GM12878 (cell line): ENCODE measurements at regions not wholly inside any gene's neighbourhood (a gene's known extent, or its start where the extent isn't known, plus 50 kb on each side); places are given as distances from the start of the nearest gene placed in this dataset.

Source experiments
- ASH2L ChIP-seq: fragments of 300-600, 200-600 bp; sonication (generic); IDR thresholded peaks from 2 replicates; pipeline ENCODE4 v1.6.1; 2017; ENCODE audit warnings: low read depth, mild to moderate bottlenecking, borderline replicate concordance
- BRCA1 ChIP-seq: IDR thresholded peaks from 2 replicates; pipeline ENCODE4 v1.6.1; 2011; ENCODE audit warnings: low read depth, low read length, improper control_type of control experiment
- CBFB ChIP-seq: IDR thresholded peaks from 2 replicates; pipeline ENCODE4 v1.6.1; 2016; ENCODE audit warnings: antibody characterized with exemption, low read depth
- EZH2 ChIP-seq: IDR thresholded peaks from 2 replicates; pipeline ENCODE4 v1.6.1; 2012; ENCODE audit warnings: low read depth, mild to moderate bottlenecking, control low read depth, inconsistent platforms, low read length, borderline replicate concordance; ENCODE audit not compliant: control insufficient read depth
- MTA2 ChIP-seq: fragments of 450-650 bp; IDR thresholded peaks from 2 replicates; pipeline ENCODE4 v1.6.1; 2016; ENCODE audit warnings: low read depth, mild to moderate bottlenecking, moderate library complexity
- NFYB ChIP-seq: IDR thresholded peaks from 2 replicates; pipeline ENCODE4 v1.6.1; 2011; ENCODE audit warnings: low read depth, mild to moderate bottlenecking, low read length, improper control_type of control experiment, moderate library complexity; ENCODE audit not compliant: insufficient read depth
- RUNX3 ChIP-seq: IDR thresholded peaks from 2 replicates; pipeline ENCODE4 v1.6.1; 2012; ENCODE audit warnings: low read length, inconsistent platforms
- SP1 ChIP-seq: IDR thresholded peaks from one replicate; pipeline ENCODE4 v1.6.1; 2011; ENCODE audit warnings: low read depth, low read length
- SREBF2 ChIP-seq: IDR thresholded peaks from 2 replicates; pipeline ENCODE4 v1.6.1; 2012; ENCODE audit warnings: mild to moderate bottlenecking, low read length
- TCF7 ChIP-seq: IDR thresholded peaks from 2 replicates; pipeline ENCODE4 v1.6.1; 2014; ENCODE audit warnings: antibody characterized with exemption, borderline replicate concordance
- TF ChIP-seq, protein P1 (sequence below): fragments of 450-650 bp; IDR thresholded peaks from 2 replicates; pipeline ENCODE4 v1.6.1; 2017; ENCODE audit warnings: mild to moderate bottlenecking, low read depth, inconsistent platforms; ENCODE audit not compliant: poor library complexity, severe bottlenecking
- TF ChIP-seq, protein P2 (sequence below): fragments of 150-350 bp; IDR thresholded peaks from 2 replicates; pipeline ENCODE4 v1.6.1; 2014; ENCODE audit warnings: mild to moderate bottlenecking, low read depth, low read length
- TF ChIP-seq, protein P3 (sequence below): fragments of 450-650 bp; IDR thresholded peaks from 2 replicates; pipeline ENCODE4 v1.6.1; 2016; ENCODE audit warnings: mild to moderate bottlenecking, moderate library complexity, borderline replicate concordance
- TF ChIP-seq, protein P4 (sequence below): IDR thresholded peaks from 2 replicates; pipeline ENCODE4 v1.6.1; 2012; ENCODE audit warnings: low read length, inconsistent platforms
- TF ChIP-seq, protein P5 (sequence below): fragments of 450-650 bp; IDR thresholded peaks from 2 replicates; pipeline ENCODE4 v1.6.1; 2017; ENCODE audit warnings: borderline replicate concordance

DNA sequence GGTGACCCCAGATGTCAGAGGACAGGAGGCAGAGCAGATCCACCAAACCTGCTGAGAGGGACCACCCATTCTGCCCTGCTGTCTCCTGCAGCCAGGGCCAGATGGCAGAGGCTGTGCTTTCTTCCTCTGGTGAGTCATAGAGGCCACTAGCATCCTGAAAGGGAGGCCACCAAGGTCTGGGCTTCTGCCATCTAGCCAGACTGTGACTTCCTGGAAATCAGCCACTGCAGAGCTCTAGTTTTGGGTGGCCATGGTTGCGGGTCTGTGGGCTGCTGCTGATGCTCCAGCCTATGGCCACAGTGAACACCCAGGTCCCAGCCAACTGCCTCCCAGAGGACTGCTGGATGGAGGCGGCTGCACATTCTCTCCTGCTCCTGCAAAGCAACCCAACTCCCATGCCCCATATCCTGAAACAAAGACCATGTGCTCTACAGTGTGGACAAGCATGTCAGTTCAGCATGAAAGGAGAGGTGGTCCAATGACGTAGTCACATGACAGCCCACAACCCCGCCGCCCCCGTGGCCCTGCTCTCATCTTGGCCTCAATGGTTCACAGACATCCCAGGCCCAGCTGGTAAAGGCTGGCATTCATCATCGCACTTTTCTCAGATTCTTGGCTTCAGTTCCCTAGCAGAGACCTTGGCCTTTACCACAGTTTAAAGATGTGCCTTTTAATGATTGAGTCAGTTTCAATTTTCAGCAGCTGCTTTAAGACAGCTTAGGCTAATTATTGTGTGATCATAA, 73.9 kb upstream of the CXCL12 start (continued):
- TF ChIP-seq, protein P1, sequence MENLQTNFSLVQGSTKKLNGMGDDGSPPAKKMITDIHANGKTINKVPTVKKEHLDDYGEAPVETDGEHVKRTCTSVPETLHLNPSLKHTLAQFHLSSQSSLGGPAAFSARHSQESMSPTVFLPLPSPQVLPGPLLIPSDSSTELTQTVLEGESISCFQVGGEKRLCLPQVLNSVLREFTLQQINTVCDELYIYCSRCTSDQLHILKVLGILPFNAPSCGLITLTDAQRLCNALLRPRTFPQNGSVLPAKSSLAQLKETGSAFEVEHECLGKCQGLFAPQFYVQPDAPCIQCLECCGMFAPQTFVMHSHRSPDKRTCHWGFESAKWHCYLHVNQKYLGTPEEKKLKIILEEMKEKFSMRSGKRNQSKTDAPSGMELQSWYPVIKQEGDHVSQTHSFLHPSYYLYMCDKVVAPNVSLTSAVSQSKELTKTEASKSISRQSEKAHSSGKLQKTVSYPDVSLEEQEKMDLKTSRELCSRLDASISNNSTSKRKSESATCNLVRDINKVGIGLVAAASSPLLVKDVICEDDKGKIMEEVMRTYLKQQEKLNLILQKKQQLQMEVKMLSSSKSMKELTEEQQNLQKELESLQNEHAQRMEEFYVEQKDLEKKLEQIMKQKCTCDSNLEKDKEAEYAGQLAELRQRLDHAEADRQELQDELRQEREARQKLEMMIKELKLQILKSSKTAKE: no peak
- no peak for TF ChIP-seq RUNX3
- no peak for TF ChIP-seq EZH2
- TF ChIP-seq SP1: no peak
- TF ChIP-seq, protein P2, sequence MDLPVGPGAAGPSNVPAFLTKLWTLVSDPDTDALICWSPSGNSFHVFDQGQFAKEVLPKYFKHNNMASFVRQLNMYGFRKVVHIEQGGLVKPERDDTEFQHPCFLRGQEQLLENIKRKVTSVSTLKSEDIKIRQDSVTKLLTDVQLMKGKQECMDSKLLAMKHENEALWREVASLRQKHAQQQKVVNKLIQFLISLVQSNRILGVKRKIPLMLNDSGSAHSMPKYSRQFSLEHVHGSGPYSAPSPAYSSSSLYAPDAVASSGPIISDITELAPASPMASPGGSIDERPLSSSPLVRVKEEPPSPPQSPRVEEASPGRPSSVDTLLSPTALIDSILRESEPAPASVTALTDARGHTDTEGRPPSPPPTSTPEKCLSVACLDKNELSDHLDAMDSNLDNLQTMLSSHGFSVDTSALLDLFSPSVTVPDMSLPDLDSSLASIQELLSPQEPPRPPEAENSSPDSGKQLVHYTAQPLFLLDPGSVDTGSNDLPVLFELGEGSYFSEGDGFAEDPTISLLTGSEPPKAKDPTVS: no peak
- TF ChIP-seq, protein P3, sequence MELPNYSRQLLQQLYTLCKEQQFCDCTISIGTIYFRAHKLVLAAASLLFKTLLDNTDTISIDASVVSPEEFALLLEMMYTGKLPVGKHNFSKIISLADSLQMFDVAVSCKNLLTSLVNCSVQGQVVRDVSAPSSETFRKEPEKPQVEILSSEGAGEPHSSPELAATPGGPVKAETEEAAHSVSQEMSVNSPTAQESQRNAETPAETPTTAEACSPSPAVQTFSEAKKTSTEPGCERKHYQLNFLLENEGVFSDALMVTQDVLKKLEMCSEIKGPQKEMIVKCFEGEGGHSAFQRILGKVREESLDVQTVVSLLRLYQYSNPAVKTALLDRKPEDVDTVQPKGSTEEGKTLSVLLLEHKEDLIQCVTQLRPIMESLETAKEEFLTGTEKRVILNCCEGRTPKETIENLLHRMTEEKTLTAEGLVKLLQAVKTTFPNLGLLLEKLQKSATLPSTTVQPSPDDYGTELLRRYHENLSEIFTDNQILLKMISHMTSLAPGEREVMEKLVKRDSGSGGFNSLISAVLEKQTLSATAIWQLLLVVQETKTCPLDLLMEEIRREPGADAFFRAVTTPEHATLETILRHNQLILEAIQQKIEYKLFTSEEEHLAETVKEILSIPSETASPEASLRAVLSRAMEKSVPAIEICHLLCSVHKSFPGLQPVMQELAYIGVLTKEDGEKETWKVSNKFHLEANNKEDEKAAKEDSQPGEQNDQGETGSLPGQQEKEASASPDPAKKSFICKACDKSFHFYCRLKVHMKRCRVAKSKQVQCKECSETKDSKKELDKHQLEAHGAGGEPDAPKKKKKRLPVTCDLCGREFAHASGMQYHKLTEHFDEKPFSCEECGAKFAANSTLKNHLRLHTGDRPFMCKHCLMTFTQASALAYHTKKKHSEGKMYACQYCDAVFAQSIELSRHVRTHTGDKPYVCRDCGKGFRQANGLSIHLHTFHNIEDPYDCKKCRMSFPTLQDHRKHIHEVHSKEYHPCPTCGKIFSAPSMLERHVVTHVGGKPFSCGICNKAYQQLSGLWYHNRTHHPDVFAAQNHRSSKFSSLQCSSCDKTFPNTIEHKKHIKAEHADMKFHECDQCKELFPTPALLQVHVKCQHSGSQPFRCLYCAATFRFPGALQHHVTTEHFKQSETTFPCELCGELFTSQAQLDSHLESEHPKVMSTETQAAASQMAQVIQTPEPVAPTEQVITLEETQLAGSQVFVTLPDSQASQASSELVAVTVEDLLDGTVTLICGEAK: no peak
- no peak for TF ChIP-seq CBFB
- no peak for TF ChIP-seq SREBF2
- TF ChIP-seq TCF7: no peak
- no peak for TF ChIP-seq ASH2L
- TF ChIP-seq, protein P4, sequence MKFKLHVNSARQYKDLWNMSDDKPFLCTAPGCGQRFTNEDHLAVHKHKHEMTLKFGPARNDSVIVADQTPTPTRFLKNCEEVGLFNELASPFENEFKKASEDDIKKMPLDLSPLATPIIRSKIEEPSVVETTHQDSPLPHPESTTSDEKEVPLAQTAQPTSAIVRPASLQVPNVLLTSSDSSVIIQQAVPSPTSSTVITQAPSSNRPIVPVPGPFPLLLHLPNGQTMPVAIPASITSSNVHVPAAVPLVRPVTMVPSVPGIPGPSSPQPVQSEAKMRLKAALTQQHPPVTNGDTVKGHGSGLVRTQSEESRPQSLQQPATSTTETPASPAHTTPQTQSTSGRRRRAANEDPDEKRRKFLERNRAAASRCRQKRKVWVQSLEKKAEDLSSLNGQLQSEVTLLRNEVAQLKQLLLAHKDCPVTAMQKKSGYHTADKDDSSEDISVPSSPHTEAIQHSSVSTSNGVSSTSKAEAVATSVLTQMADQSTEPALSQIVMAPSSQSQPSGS: no peak
- no peak for TF ChIP-seq BRCA1
- TF ChIP-seq, protein P5, sequence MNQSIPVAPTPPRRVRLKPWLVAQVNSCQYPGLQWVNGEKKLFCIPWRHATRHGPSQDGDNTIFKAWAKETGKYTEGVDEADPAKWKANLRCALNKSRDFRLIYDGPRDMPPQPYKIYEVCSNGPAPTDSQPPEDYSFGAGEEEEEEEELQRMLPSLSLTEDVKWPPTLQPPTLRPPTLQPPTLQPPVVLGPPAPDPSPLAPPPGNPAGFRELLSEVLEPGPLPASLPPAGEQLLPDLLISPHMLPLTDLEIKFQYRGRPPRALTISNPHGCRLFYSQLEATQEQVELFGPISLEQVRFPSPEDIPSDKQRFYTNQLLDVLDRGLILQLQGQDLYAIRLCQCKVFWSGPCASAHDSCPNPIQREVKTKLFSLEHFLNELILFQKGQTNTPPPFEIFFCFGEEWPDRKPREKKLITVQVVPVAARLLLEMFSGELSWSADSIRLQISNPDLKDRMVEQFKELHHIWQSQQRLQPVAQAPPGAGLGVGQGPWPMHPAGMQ: no peak
- TF ChIP-seq NFYB: no peak
- TF ChIP-seq MTA2: no peak
